Skeletal muscle satellite cell (primary cell): ENCODE measurements at regions not wholly inside any gene's neighbourhood (a gene's known extent, or its start where the extent isn't known, plus 50 kb on each side); places are given as distances from the start of the nearest gene placed in this dataset.
"Not testable (repeated sequence)": the region's sequence is repeated elsewhere in the genome, so short reads cannot be mapped to it uniquely, and the experiment has no call there.

Source experiments
- H3K27me3 ChIP-seq: 2 replicates; pipeline ENCODE4 v1.7.0; 2013; ENCODE audit warnings: low read length; ENCODE audit not compliant: control insufficient read depth, insufficient read depth
- H3K36me3 ChIP-seq: 2 replicates; pipeline ENCODE4 v1.7.0; 2013; ENCODE audit warnings: mild to moderate bottlenecking, control low read depth, low read length; ENCODE audit not compliant: insufficient read depth
- H3K4me1 ChIP-seq: 2 replicates; pipeline ENCODE4 v1.7.0; 2013; ENCODE audit warnings: low read length; ENCODE audit not compliant: control insufficient read depth, insufficient read depth
- H3K4me2 ChIP-seq: 2 replicates; pipeline ENCODE4 v1.7.0; 2013; ENCODE audit warnings: mild to moderate bottlenecking, low read length
- H3K4me3 ChIP-seq: 2 replicates; pipeline ENCODE4 v1.7.0; 2013; ENCODE audit warnings: low read length
- H3K9ac ChIP-seq: 2 replicates; pipeline ENCODE4 v1.7.0; 2013; ENCODE audit warnings: mild to moderate bottlenecking, low read depth, low read length, moderate library complexity
- H3K9me3 ChIP-seq: replicated peaks from 2 replicates; pipeline ENCODE4 v1.7.0; 2013; ENCODE audit warnings: mild to moderate bottlenecking, control low read depth, low read length

DNA sequence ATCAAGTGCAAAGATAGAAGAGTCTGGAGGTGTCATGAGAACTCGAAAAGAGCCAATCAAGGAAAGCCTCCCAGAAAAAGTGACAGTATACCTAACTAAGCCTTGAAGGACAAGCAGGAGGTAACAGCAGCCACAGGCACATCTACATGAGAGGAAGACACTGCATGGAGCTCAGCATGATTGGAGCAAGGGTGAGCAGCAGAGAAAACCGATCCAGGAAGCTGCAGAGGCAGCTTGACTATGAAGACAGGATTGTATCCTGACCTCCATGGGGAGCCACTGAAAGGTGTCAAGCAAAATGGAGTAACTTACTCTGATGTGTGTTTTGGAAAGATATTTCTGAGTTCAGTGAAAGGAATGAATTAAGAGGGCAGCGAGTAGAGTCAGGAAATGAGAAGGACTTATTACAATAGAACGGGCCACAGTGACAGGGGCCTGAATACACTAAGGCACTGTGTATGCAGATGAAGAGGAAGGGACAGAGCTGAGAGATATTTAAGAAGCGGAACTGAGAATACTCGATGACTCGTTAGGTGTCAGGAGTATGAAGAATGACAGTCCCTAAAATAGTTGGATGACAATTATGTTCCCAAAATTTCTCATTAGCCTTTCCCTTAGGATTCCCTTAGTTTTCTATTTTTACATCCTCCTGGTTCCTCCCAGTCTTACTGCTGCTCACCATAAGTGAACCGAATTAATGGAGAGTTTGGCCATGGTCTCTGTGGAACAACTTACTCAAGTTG, 139.3 kb upstream of the NFIA start:
- Histone ChIP-seq H3K4me2 (no peak overlapping the region), H3K4me1 (no peaks in the 10 kb centered on the region), H3K4me3 (no peak overlapping the region), H3K36me3 (no peaks in the 10 kb centered on the region), H3K27me3 (no peaks in the 10 kb centered on the region), H3K9ac (no peak overlapping the region), H3K9me3 (no peaks in the 10 kb centered on the region)

DNA sequence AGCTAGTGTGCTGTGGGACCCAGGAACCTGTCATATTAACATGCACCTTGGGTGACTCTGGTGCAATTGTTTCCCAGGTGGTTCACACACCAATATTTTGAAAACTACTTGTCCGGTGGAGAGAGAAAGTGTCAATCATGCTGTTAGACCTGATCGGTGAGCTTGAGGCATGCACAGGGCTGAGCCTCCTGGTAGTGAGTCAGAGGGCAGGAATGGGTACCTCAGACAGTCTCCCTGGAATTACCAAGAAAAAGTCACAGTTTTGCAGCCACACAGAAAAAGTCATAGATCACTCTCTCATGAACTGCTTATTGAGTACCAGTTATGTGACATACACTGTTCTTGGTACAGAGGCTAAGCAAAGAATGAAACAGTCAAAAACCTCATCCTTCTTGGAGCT, 140.1 kb upstream of the NFIA start:
- Histone ChIP-seq H3K4me1 (no peaks in the 10 kb centered on the region), H3K4me3 (no peak overlapping the region), H3K9me3 (no peaks in the 10 kb centered on the region), H3K27me3 (no peaks in the 10 kb centered on the region), H3K36me3 (no peaks in the 10 kb centered on the region), H3K4me2 (no peak overlapping the region), H3K9ac (no peak overlapping the region)

DNA sequence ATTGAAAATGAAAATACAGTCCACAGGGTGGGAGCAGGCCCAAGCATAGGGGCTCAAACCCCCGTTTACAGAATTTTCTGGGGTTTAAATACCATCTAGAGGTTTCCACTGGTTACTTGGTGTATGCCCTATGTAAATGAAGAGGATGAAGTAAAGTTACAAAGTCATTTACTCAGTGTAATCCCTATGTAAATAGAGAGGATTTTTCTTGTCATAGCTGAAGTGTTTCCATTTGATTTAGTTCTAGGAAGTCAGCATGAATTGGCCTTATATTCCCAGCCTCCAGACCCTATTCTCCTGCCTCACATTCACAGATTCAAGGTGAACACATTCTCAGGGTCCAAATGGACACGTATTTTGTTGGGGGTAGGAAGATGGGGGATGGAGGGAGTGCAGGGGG, 141.7 kb upstream of the NFIA start:
- H3K9me3 ChIP-seq, H3K4me3 ChIP-seq, H3K36me3 ChIP-seq, H3K4me2 ChIP-seq, H3K9ac ChIP-seq, H3K27me3 ChIP-seq, H3K4me1 ChIP-seq: not testable (repeated sequence)

DNA sequence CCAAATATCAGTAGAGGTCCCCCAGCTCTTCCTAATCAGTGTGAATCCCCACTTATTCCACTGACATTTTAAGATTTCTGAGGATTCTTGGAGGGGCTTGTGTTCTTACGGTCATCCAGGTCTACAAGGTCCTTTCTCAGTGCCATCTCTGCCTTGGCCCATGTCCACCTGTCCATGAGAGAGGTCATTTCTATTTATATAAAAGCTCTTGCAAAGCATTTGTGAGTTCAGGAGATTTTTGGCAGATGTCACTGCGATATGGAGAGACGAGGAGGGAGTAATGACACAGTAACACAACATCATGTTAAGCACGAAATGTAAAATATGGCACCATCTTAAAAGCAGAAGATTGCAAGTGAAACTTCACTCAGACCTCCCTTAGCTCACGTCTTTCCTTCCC, 144.6 kb upstream of the NFIA start:
- no peak overlapping the region for H3K4me2 ChIP-seq
- no peak overlapping the region for H3K9ac ChIP-seq
- H3K9me3 ChIP-seq: no peaks in the 10 kb centered on the region
- no peaks in the 10 kb centered on the region for H3K36me3 ChIP-seq
- H3K4me3 ChIP-seq: no peak overlapping the region
- H3K4me1 ChIP-seq: no peaks in the 10 kb centered on the region
- no peaks in the 10 kb centered on the region for H3K27me3 ChIP-seq

DNA sequence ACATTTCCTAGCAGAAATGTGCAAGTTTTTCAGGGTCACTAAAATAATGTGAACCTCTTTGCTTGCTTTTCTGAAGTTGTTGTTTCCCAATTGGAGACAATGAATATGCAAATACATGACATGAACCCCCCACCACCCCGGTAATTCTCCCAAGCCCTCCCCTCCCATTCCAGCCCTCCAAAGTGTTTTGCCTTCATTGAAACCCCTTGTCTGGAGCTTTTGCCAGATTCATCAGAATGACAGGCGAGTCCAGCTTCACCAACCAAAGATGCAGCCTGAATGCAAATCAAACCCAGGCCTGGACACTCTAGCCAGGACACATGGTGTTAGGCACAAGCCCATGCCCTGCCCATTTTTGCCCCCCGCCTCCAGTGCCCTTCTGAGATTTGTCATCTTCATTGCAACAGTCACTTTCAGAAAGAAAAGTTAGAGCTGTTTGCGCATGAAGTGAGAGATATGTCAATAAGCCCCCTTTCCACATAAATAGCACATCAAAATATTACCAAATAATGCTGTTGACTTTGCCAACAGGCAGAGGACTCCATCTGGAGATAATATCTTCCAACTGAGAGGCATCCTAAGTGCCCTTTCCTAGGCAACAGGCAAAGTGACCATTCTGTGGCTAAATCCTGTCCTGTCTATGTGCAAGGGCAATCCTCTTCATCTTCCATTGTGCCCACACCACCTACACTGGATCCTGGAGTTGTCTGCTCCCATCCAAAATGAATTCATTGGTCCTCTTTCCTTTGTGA, 145.6 kb upstream of the NFIA start:
- Histone ChIP-seq H3K4me2 (no peak overlapping the region), H3K27me3 (no peaks in the 10 kb centered on the region), H3K9me3 (no peaks in the 10 kb centered on the region), H3K9ac (no peak overlapping the region), H3K4me1 (no peaks in the 10 kb centered on the region), H3K36me3 (no peaks in the 10 kb centered on the region), H3K4me3 (no peak overlapping the region)

DNA sequence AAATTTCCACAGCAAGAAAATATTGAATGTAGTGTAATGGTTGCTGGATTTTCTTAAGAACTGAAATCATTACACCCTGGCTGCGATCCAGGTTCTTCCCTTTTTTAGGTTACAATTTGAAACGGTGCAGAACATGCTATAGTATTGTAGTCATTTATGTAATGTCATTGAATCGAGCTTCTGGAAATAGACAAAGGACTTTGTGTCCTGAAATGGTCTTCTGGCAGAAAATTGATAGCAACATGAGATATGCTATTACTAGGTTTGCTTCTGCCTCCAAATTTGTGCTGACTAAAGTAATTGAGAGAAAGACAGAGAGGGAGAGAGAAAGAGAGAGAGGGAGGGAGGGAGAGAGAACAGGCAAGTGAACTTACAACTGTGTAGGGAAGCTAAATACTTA, 146.2 kb upstream of the NFIA start:
- H3K9me3 ChIP-seq: no peaks in the 10 kb centered on the region

DNA sequence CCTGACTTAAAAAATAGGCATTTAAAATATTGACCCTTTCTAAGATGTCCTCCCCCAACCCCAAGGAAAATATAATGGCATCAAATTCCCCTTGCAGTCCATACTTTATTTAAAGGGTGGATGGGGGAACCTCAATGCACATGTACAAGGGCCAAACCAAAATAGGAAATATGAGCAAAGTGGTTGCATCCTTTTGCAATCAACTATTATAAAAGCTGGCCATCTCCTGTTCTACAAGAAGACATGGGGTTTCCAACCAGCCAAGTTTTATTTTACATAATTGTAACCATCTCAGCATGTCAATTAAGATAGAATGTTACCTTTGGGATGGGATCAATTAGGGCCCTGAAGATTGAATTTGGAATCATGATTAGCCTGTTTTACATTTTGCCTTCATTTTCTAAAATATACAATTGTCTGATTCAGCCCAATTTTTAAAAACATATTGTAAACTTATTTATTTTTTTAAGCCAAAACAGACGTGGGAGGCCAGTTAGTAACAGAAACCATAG, 146.7 kb upstream of the NFIA start:
- H3K27me3 ChIP-seq: no peaks in the 10 kb centered on the region
- no peaks in the 10 kb centered on the region for H3K36me3 ChIP-seq
- no peaks in the 10 kb centered on the region for H3K9me3 ChIP-seq
- H3K4me1 ChIP-seq: no peaks in the 10 kb centered on the region
- H3K4me3 ChIP-seq: no peak overlapping the region
- H3K4me2 ChIP-seq: no peak overlapping the region
- H3K9ac ChIP-seq: no peak overlapping the region

More for the DNA sequence above, 146.2 kb upstream of the NFIA start:
- Histone ChIP-seq H3K9ac (no peak overlapping the region), H3K4me3 (no peak overlapping the region), H3K36me3 (no peaks in the 10 kb centered on the region), H3K4me1 (no peaks in the 10 kb centered on the region), H3K27me3 (no peaks in the 10 kb centered on the region), H3K4me2 (no peak overlapping the region)

DNA sequence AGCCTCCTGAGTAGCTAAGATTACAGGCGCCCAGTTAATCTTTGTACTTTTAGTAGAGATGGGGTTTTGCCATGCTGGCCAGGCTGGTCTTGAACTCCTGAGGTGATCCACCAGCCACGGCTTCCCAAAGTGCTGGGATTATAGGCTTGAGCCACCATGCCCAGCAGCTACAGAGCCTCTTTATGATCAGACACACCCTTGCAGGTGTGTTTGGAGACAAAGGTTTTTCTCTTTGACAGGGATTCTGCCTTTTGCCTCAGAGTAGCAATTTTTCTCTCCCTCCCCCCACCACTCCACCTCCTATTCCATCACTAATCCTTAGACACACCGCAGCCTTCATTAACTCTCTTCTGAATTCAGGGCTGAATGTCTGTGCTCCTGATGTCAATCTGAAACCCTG, 152.2 kb upstream of the NFIA start:
- Histone ChIP-seq H3K4me2 (no peak overlapping the region), H3K27me3 (no peaks in the 10 kb centered on the region), H3K9me3 (no peaks in the 10 kb centered on the region), H3K4me1 (no peaks in the 10 kb centered on the region), H3K36me3 (no peaks in the 10 kb centered on the region), H3K9ac (no peak overlapping the region), H3K4me3 (no peak overlapping the region)

DNA sequence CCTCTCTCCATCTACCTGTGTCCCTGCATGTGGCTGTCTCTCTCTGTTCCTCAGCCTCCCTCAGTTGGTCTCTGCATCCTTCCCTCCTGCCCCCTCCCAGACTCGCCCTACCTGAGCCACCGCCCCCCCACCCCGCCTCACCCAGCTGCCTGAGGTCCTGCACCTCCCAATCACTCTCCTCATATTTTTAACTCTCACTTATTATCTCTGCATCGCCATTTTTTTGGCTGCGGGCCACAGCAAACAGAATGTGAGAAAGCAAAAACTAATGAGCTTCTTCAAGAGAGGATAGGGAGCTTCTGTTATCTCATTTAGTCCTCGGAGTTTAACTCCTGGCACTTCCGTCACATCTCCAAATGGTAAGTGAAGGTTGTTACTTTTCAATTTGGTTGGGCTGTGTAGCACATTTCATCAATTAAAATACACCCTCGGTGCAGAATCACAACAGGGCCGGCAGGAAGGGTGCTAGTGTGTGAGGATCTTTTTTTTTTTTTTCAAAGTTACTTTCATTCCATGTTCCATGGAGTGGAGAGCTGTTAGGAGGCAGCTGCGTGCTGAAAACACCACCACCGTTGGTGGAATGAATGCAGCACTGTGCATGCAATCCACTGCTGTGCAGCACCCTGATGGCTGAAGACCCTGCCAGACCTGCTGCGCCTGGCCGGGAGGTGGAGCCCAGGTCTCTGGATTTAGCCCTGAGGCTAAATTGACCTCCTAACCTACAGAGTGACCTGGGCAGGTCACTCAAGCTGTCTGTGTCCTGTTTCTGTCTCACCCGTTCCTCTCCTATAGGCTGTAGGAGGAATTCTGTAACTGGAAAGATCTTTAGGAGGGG, 157.2 kb upstream of the NFIA start:
- H3K27me3 ChIP-seq: no peaks in the 10 kb centered on the region
- no peak overlapping the region for H3K9ac ChIP-seq
- H3K4me1 ChIP-seq: no peaks in the 10 kb centered on the region
- no peak overlapping the region for H3K4me2 ChIP-seq
- H3K4me3 ChIP-seq: no peak overlapping the region
- H3K36me3 ChIP-seq: no peaks in the 10 kb centered on the region
- no peaks in the 10 kb centered on the region for H3K9me3 ChIP-seq

DNA sequence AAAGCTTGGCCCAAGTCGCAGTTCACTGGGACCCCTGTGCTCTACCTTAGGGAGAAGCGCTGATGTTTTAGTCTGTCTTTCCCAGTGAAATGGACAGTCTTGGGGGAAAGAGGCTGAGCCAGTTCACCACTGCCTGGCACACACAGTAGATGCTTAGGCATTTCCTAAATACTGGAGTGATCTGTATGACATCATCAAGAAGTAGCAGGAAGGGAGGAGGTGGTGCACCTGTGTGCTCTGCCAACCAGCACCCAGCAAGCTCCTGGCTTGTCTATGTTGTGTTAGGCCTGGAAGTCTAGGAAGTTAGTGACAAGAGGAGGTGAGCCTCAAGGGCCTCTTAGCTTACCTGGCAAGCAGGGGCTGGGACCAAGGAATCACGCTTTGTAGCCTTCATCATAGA, 158.2 kb upstream of the NFIA start:
- Histone ChIP-seq H3K9ac (no peak overlapping the region), H3K4me3 (no peak overlapping the region), H3K9me3 (no peaks in the 10 kb centered on the region), H3K27me3 (no peaks in the 10 kb centered on the region), H3K36me3 (no peaks in the 10 kb centered on the region), H3K4me1 (no peaks in the 10 kb centered on the region), H3K4me2 (no peak overlapping the region)

DNA sequence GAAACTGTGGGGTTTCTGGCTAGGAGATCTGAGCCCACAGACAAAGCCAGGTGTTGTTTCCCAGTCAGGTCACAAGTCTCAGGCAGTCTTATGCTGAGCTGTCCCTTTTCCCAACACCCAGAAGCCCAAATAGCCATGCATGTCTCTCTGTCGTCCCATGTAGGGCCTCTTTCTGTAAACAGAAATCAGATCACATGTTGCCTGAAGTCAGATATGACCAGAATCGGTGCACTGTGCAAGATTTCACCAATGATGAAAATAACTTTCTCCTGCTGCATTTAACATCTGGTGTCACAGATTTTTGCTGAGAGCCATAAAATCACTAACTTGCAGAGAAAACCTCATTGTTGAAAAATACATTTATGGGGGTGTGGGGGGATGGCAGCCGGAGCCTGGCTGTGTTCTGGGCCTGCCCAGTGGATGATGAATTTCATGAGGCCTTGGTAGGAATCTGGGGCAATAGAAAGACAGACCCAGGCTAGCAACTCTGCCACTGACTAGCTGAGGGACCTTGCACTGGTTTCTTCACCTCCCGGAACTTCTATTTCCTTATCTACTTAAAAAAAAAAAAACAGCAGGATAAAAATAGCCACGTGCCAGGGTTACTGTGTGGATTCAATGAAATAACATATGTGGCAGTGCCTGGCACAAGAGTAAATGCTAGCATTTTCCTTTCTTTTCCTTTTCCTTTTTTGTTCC, 158.8 kb upstream of the NFIA start:
- no peaks in the 10 kb centered on the region for H3K4me1 ChIP-seq
- no peaks in the 10 kb centered on the region for H3K36me3 ChIP-seq
- H3K27me3 ChIP-seq: no peaks in the 10 kb centered on the region
- H3K9ac ChIP-seq: no peak overlapping the region
- H3K9me3 ChIP-seq: no peaks in the 10 kb centered on the region
- no peak overlapping the region for H3K4me3 ChIP-seq
- no peak overlapping the region for H3K4me2 ChIP-seq
